Fibroblast of mammary gland (primary cell): ENCODE measurements at regions not wholly inside any gene's neighbourhood (a gene's known extent, or its start where the extent isn't known, plus 50 kb on each side); places are given as distances from the start of the nearest gene placed in this dataset.
"Not testable (repeated sequence)": the region's sequence is repeated elsewhere in the genome, so short reads cannot be mapped to it uniquely, and the experiment has no call there.

ENCODE experiments used
- DNase-seq: peaks from one replicate; pipeline ENCODE4 v3.0.0-alpha.2; 2010; ENCODE audit warnings: low read depth
- H3K4me3 ChIP-seq: 2 replicates; pipeline ENCODE4 v1.5.1; 2011; ENCODE audit warnings: low read depth, mild to moderate bottlenecking, low read length, moderate library complexity; ENCODE audit not compliant: control insufficient read depth
- TF ChIP-seq, protein P1 (sequence below): conservative IDR thresholded peaks from 2 replicates; pipeline ENCODE4 v1.5.1; 2011; ENCODE audit warnings: low read depth, low read length, inconsistent platforms; ENCODE audit not compliant: control insufficient read depth, insufficient read depth

DNA sequence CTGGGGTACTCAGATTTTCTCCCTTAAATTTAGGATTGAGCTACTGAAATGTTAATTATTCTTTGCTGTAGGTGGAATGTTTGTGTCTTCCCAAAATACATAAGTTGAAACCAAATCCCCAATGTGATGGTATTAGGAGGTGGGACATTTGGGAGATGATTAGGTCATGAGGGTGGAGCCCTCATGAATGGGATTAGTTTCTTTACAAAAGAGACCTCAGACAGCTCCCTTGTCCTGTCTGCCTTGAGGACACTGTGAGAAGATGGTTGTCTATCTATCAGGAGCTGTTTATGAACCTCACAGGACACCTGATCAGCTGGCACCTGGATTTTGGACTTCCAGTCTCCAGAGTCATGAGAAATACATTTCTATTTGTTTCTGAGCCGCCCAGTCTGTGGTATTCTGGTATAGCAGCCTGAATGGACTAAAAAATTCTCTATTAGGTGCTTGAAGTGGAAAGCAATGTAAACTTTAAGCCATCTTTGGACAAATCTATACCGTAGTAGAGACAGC, 99.2 kb upstream of the UXS1 start:
- TF ChIP-seq, protein P1, sequence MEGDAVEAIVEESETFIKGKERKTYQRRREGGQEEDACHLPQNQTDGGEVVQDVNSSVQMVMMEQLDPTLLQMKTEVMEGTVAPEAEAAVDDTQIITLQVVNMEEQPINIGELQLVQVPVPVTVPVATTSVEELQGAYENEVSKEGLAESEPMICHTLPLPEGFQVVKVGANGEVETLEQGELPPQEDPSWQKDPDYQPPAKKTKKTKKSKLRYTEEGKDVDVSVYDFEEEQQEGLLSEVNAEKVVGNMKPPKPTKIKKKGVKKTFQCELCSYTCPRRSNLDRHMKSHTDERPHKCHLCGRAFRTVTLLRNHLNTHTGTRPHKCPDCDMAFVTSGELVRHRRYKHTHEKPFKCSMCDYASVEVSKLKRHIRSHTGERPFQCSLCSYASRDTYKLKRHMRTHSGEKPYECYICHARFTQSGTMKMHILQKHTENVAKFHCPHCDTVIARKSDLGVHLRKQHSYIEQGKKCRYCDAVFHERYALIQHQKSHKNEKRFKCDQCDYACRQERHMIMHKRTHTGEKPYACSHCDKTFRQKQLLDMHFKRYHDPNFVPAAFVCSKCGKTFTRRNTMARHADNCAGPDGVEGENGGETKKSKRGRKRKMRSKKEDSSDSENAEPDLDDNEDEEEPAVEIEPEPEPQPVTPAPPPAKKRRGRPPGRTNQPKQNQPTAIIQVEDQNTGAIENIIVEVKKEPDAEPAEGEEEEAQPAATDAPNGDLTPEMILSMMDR = no peak
- no peak overlapping the region for H3K4me3 ChIP-seq
- no peak for DNase-seq

DNA sequence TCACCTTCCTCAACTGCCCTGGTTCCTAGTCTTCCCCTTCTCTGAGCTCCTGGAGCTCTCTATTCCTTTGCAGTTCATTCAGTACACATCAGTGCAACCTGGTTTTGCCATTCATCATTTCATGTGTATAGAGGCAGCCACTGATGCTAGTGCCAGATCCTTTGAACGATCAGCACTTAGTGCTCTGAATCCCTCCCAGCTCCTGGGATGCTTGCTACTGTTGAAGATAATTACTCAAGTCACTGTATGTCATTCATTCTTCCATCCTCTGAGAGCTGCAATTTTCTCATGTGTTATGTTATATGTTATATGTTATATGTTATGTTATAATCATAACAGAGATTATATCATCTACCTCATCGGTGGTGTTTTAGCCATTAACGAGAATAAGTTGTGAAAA, 98.5 kb upstream of the UXS1 start:
- no peak for DNase-seq
- TF ChIP-seq, protein P1 = no peak
- no peak overlapping the region for H3K4me3 ChIP-seq

GRCh38 chr2:106288873-106289272, 94.8 kb upstream of the UXS1 start:
- no peak overlapping the region for H3K4me3 ChIP-seq
- TF ChIP-seq, protein P1 = no peak
- no peak for DNase-seq

DNA sequence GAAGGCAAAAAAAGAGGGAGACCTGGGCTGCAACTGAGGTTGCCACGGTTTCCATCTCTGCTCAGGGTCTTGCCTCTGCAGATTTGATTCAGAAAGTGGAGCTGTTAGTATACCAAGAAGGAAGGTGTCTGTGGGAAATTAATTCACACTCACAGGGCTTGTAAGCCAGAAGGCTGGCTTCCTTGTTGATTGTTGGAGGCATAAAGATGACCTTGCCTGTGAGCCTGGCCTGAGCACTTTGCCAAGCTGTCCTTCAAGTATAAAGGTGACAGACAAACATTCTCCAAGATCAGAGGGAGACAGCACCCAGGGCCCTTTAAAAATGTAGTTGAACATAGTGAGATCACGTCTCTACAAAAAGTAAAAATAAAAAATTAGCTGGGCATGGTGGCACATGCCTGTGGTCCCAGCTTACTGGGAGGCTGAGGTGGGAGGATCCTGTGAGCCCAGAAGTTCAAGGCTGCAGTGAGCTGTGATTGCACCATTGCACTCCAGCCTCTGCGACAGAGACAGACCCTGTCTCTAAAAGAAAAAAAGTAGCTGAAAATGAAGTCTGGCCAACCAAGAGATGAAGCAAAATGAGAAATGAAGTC, 91.2 kb upstream of the UXS1 start:
- no peak overlapping the region for H3K4me3 ChIP-seq
- no peak for DNase-seq
- TF ChIP-seq, protein P1 = no peak

DNA sequence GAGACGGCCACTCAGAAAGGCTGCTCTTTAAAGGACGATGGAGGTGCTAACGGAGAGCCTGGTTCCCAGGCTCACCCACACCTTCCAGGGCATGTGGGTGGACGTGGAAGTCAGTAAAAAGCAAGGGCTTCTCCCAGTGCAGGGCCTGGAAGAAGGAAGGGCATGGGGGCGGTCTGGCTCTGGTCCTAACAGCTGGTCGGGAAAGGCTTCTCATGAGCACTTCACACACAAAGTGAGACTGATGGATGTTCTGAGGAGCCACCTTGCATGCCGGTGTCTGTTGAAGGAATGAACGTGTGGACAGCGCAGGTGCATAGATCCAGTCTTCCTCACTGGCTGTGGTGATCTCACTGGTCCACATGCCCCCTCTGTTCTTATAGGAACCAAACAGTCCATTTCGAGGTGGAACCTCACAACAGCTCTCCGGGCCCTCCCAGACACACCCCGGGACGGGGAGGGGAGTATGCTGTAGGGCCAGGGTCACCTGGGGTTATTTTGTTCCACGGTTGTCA, 90.6 kb upstream of the UXS1 start:
- TF ChIP-seq, protein P1 = no peak
- no peak overlapping the region for H3K4me3 ChIP-seq
- DNase-seq = no peak

- no peak for DNase-seq
- H3K4me3 ChIP-seq = no peak overlapping the region
- TF ChIP-seq, protein P1 = no peak
These were observed 90.2 kb upstream of the UXS1 start for GRCh38 chr2:106284255-106284654.

- not testable (repeated sequence) for DNase-seq, H3K4me3 ChIP-seq
These were observed 89.4 kb upstream of the UXS1 start for GRCh38 chr2:106283228-106284152.
